MCF 10A (cell line): ENCODE measurements at regions not wholly inside any gene's neighbourhood (a gene's known extent, or its start where the extent isn't known, plus 50 kb on each side); places are given as distances from the start of the nearest gene placed in this dataset.

Experiments used
- BruUV-seq: library from RNA; stranded (reverse); fragments of 400-500 nt; replicated peaks from 2 replicates; lab custom pipeline; 2021; lab: Mats Ljungman, UMichigan
- CTCF ChIA-PET: fragments of 300-600 bp; sonication (Branson Sonifier 250); formaldehyde crosslinking; extraction: SDS; loops from one replicate; lab custom pipeline; 2021; ENCODE audit warnings: antibody characterized with exemption, inconsistent platforms; lab: Yijun Ruan, JAX
- POLR2A ChIA-PET: fragments of 300-600, 350-650 bp; sonication (Branson Sonifier 250); formaldehyde crosslinking; extraction: SDS; loops from one replicate; lab custom pipeline; 2020; ENCODE audit warnings: antibody characterized with exemption, inconsistent platforms; lab: Yijun Ruan, JAX
- DNase-seq: peaks from one replicate; pipeline ENCODE4 v3.0.0-alpha.2; 2018; ENCODE audit not compliant: unreplicated experiment
- H3K27ac Mint-ChIP-seq: one replicate; pipeline ENCODE4 v1.8.0; 2022; ENCODE audit warnings: mild to moderate bottlenecking, low read depth, mixed read lengths; ENCODE audit not compliant: unreplicated experiment
- H3K27me3 Mint-ChIP-seq: one replicate; pipeline ENCODE4 v1.8.0; 2022; ENCODE audit warnings: mixed read lengths; ENCODE audit not compliant: insufficient read depth, unreplicated experiment
- H3K36me3 Mint-ChIP-seq: one replicate; pipeline ENCODE4 v1.8.0; 2022; ENCODE audit warnings: mild to moderate bottlenecking, moderate library complexity, mixed read lengths; ENCODE audit not compliant: insufficient read depth, unreplicated experiment
- H3K4me1 Mint-ChIP-seq: one replicate; pipeline ENCODE4 v1.8.0; 2022; ENCODE audit warnings: mixed read lengths; ENCODE audit not compliant: insufficient read depth, unreplicated experiment
- H3K4me3 Mint-ChIP-seq: one replicate; pipeline ENCODE4 v1.8.0; 2022; ENCODE audit warnings: mild to moderate bottlenecking, moderate library complexity, mixed read lengths; ENCODE audit not compliant: unreplicated experiment
- H3K9me3 Mint-ChIP-seq: one replicate; pipeline ENCODE4 v1.8.0; 2022; ENCODE audit warnings: mixed read lengths; ENCODE audit not compliant: unreplicated experiment
- intact Hi-C: fragments of 100-400 bp; cut with micrococcal nuclease; formaldehyde crosslinking; loops from 2 replicates; pipeline ENCODE4 v1.14.1; 2022
- TF ChIP-seq, protein P1 (sequence below): fragments of 200-600 bp; IDR thresholded peaks from one replicate; pipeline ENCODE4 v1.8.0; 2022; ENCODE audit warnings: antibody characterized with exemption, mild to moderate bottlenecking; ENCODE audit not compliant: unreplicated experiment

DNA sequence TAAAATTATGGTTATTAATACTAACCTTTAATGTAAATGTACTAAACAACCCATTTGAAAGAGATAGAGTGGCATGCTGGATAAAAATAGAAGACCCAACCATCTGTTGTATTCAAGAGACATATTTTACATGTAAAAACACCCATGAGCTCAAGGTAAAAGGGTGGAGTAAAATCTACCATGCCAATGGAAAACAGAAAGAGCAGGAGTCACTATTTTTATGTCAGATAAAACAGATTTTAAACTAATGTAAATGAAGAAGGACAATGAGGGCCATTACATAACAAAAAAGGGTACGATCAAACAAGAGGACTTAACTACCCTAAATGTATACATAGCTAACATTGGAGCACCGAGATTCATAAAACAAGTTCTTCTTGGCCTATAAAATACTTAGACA, 66.3 kb downstream of the ITM2A start:
- intact Hi-C loops: no loop called here
- ChIA-PET CTCF (interaction anchor here (0.6 kb wide), 1 partner anchor 31 kb away, joined by 4 read pairs; no protein-coding TSS in a partner anchor), POLR2A (no interaction called here)
- BruUV-seq: no TSS peak
- Mint-ChIP-seq H3K27me3 (no peaks in the 10 kb centered on the region), H3K36me3 (no peaks in the 10 kb centered on the region), H3K9me3 (peaks cover 9% of the 10 kb centered on the region), H3K4me3 (no peak overlapping the region), H3K27ac (no peak overlapping the region), H3K4me1 (no peaks in the 10 kb centered on the region)
- DNase-seq: no peak
- TF ChIP-seq, protein P1, sequence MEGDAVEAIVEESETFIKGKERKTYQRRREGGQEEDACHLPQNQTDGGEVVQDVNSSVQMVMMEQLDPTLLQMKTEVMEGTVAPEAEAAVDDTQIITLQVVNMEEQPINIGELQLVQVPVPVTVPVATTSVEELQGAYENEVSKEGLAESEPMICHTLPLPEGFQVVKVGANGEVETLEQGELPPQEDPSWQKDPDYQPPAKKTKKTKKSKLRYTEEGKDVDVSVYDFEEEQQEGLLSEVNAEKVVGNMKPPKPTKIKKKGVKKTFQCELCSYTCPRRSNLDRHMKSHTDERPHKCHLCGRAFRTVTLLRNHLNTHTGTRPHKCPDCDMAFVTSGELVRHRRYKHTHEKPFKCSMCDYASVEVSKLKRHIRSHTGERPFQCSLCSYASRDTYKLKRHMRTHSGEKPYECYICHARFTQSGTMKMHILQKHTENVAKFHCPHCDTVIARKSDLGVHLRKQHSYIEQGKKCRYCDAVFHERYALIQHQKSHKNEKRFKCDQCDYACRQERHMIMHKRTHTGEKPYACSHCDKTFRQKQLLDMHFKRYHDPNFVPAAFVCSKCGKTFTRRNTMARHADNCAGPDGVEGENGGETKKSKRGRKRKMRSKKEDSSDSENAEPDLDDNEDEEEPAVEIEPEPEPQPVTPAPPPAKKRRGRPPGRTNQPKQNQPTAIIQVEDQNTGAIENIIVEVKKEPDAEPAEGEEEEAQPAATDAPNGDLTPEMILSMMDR: no peak

GRCh38 chrX:79290596-79290995, 76.5 kb downstream of the ITM2A start:
- Mint-ChIP-seq H3K4me1 (no peaks in the 10 kb centered on the region), H3K9me3 (peaks cover 15% of the 10 kb centered on the region), H3K27ac (no peak overlapping the region), H3K36me3 (no peaks in the 10 kb centered on the region), H3K27me3 (no peaks in the 10 kb centered on the region), H3K4me3 (no peak overlapping the region)
- no TSS peak for BruUV-seq
- CTCF ChIA-PET: no interaction called here
- intact Hi-C loops: no loop called here
- TF ChIP-seq, protein P1: no peak
- POLR2A ChIA-PET: no interaction called here
- DNase-seq: no peak

DNA sequence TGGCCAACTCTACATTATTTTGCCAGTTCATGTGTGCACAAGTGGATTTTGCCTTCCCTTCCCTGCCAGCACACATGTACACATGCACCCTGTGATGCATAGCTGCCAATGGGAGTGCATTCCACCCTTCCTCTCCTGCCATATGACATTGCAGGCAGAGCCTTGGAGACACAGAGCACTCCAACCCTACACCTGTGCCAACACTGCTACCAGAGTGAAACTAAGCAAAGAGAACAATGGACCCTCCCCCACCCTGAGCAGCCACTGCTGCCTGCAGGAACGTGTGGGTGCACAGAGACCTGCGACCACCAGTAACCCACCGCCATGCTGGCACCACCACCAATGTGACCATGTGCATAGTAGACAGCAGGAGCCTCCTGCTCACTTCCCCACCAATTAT, 78.4 kb downstream of the ITM2A start:
- Mint-ChIP-seq H3K4me1 (no peaks in the 10 kb centered on the region), H3K27me3 (no peaks in the 10 kb centered on the region), H3K27ac (no peak overlapping the region), H3K36me3 (no peaks in the 10 kb centered on the region), H3K9me3 (peaks cover 10% of the 10 kb centered on the region), H3K4me3 (no peak overlapping the region)
- TF ChIP-seq, protein P1: no peak
- intact Hi-C loops: no loop called here
- BruUV-seq: no TSS peak
- CTCF ChIA-PET: no interaction called here
- POLR2A ChIA-PET: no interaction called here
- DNase-seq: no peak

DNA sequence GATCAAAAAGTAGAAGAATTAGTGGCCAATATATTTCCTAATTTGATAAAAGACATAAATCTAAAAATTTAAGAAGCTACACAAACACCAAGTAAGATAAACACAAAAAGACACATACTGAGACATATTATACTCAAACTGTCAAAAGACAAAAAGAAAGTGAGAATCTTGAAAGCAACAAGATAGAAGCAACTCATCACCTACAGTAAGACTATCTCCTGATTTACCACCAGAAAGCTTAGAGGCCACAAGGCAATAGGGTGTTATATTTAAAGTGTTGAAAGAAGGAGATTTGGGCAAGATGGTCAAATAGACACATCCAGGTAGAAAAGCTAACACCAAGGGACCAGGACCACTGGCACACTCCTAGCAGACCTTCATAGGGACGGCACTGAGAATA, 79.4 kb downstream of the ITM2A start:
- Mint-ChIP-seq H3K4me3 (no peak overlapping the region), H3K27ac (no peak overlapping the region), H3K9me3 (peaks cover 10% of the 10 kb centered on the region), H3K4me1 (no peaks in the 10 kb centered on the region), H3K27me3 (no peaks in the 10 kb centered on the region), H3K36me3 (no peaks in the 10 kb centered on the region)
- intact Hi-C loops: no loop called here
- ChIA-PET CTCF (no interaction called here), POLR2A (no interaction called here)
- no peak for DNase-seq
- BruUV-seq: no TSS peak
- TF ChIP-seq, protein P1: no peak
